ENCODE measurements at regions not wholly inside any gene's neighbourhood (a gene's known extent, or its start where the extent isn't known, plus 50 kb on each side); places are given as distances from the start of the nearest gene placed in this dataset.

- Histone ChIP-seq H3K9me2 (replicated peaks; ENCODE audit: insufficient read depth, low read length) (no peaks in the 10 kb centered on the region), H3K9me3 (ENCODE audit: insufficient read depth, low read length) (no peaks in the 10 kb centered on the region), H3K4me3 (ENCODE audit: insufficient read depth, low read length, poor library complexity, severe bottlenecking) (no peak overlapping the region), H4K20me1 (ENCODE audit: low read depth, low read length) (no peaks in the 10 kb centered on the region), H2AFZ (ENCODE audit: low read depth, low read length, severe bottlenecking) (no peak overlapping the region), H3F3A (ENCODE audit: insufficient read depth) (no peaks in the 10 kb centered on the region), H3K9ac (ENCODE audit: low read length) (no peak overlapping the region), H3K27me3 (ENCODE audit: low read length) (no peaks in the 10 kb centered on the region), H3K27ac (ENCODE audit: low read depth, low read length) (no peak overlapping the region), H3K4me2 (ENCODE audit: low read depth, low read length, poor library complexity, severe bottlenecking) (no peak overlapping the region), H3K36me3 (ENCODE audit: low read length) (no peaks in the 10 kb centered on the region), H3K79me2 (ENCODE audit: insufficient read depth, low read length) (no peaks in the 10 kb centered on the region)
- TF ChIP-seq EZH2phosphoT487 (conservative IDR thresholded peaks at IDR 0.05; ENCODE audit: low read length), result no peak
- TF ChIP-seq, protein P1, sequence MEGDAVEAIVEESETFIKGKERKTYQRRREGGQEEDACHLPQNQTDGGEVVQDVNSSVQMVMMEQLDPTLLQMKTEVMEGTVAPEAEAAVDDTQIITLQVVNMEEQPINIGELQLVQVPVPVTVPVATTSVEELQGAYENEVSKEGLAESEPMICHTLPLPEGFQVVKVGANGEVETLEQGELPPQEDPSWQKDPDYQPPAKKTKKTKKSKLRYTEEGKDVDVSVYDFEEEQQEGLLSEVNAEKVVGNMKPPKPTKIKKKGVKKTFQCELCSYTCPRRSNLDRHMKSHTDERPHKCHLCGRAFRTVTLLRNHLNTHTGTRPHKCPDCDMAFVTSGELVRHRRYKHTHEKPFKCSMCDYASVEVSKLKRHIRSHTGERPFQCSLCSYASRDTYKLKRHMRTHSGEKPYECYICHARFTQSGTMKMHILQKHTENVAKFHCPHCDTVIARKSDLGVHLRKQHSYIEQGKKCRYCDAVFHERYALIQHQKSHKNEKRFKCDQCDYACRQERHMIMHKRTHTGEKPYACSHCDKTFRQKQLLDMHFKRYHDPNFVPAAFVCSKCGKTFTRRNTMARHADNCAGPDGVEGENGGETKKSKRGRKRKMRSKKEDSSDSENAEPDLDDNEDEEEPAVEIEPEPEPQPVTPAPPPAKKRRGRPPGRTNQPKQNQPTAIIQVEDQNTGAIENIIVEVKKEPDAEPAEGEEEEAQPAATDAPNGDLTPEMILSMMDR (IDR thresholded peaks at IDR 0.05; ENCODE audit: insufficient read depth, low read length, poor library complexity, severe bottlenecking), result no peak
Measured at GRCh38 chr6:141618180-141618581, 514.5 kb upstream of the GJE1 start.

- H3K9me2 ChIP-seq (replicated peaks; ENCODE audit: insufficient read depth, low read length), result no peaks in the 10 kb centered on the region
- no peaks in the 10 kb centered on the region for H3K9me3 ChIP-seq (ENCODE audit: insufficient read depth, low read length)
- H3K4me2 ChIP-seq (ENCODE audit: low read depth, low read length, poor library complexity, severe bottlenecking), result no peak overlapping the region
- H4K20me1 ChIP-seq (ENCODE audit: low read depth, low read length), result no peaks in the 10 kb centered on the region
- H2AFZ ChIP-seq (ENCODE audit: low read depth, low read length, severe bottlenecking), result no peak overlapping the region
- no peak overlapping the region for H3K27ac ChIP-seq (ENCODE audit: low read depth, low read length)
- no peak for TF ChIP-seq EZH2phosphoT487 (conservative IDR thresholded peaks at IDR 0.05; ENCODE audit: low read length)
- TF ChIP-seq, protein P1 (IDR thresholded peaks at IDR 0.05; ENCODE audit: insufficient read depth, low read length, poor library complexity, severe bottlenecking), result no peak
- no peak overlapping the region for H3K4me3 ChIP-seq (ENCODE audit: insufficient read depth, low read length, poor library complexity, severe bottlenecking)
- no peaks in the 10 kb centered on the region for H3K79me2 ChIP-seq (ENCODE audit: insufficient read depth, low read length)
- H3K9ac ChIP-seq (ENCODE audit: low read length), result no peak overlapping the region
- no peaks in the 10 kb centered on the region for H3K36me3 ChIP-seq (ENCODE audit: low read length)
- no peaks in the 10 kb centered on the region for H3K27me3 ChIP-seq (ENCODE audit: low read length)
- no peaks in the 10 kb centered on the region for H3F3A ChIP-seq (ENCODE audit: insufficient read depth)
Measured at GRCh38 chr6:141610741-141611140, 522.0 kb upstream of the GJE1 start.

GRCh38 chr6:141607956-141608355 is 524.8 kb upstream of the GJE1 start:
- Histone ChIP-seq H3K36me3 (ENCODE audit: low read length) (no peaks in the 10 kb centered on the region), H3F3A (ENCODE audit: insufficient read depth) (no peaks in the 10 kb centered on the region), H3K9ac (ENCODE audit: low read length) (no peak overlapping the region), H3K4me2 (ENCODE audit: low read depth, low read length, poor library complexity, severe bottlenecking) (no peak overlapping the region), H2AFZ (ENCODE audit: low read depth, low read length, severe bottlenecking) (no peak overlapping the region), H3K9me3 (ENCODE audit: insufficient read depth, low read length) (no peaks in the 10 kb centered on the region), H3K4me3 (ENCODE audit: insufficient read depth, low read length, poor library complexity, severe bottlenecking) (no peak overlapping the region), H3K27me3 (ENCODE audit: low read length) (no peaks in the 10 kb centered on the region), H3K9me2 (replicated peaks; ENCODE audit: insufficient read depth, low read length) (no peaks in the 10 kb centered on the region), H4K20me1 (ENCODE audit: low read depth, low read length) (no peaks in the 10 kb centered on the region), H3K79me2 (ENCODE audit: insufficient read depth, low read length) (no peaks in the 10 kb centered on the region), H3K27ac (ENCODE audit: low read depth, low read length) (no peak overlapping the region)
- TF ChIP-seq, protein P1 (IDR thresholded peaks at IDR 0.05; ENCODE audit: insufficient read depth, low read length, poor library complexity, severe bottlenecking), result no peak
- no peak for TF ChIP-seq EZH2phosphoT487 (conservative IDR thresholded peaks at IDR 0.05; ENCODE audit: low read length)
